H9 (cell line): ENCODE measurements at regions not wholly inside any gene's neighbourhood (a gene's known extent, or its start where the extent isn't known, plus 50 kb on each side); places are given as distances from the start of the nearest gene placed in this dataset.

ENCODE experiments used
- DNase-seq: peaks from one replicate; pipeline ENCODE4 v3.0.0-alpha.2; 2017
- H2AFZ ChIP-seq: one replicate; pipeline ENCODE4 v1.6.1; 2013; ENCODE audit warnings: mild to moderate bottlenecking, low read length, control low read depth, moderate library complexity
- H2AK5ac ChIP-seq: 2 replicates; pipeline ENCODE4 v1.6.1; 2013; ENCODE audit warnings: low read length, control low read depth, mixed read lengths; ENCODE audit not compliant: insufficient read length
- H2BK120ac ChIP-seq: one replicate; pipeline ENCODE4 v1.6.1; 2013; ENCODE audit warnings: low read depth, mild to moderate bottlenecking, low read length, control low read depth, inconsistent platforms; ENCODE audit not compliant: poor library complexity, severe bottlenecking
- H2BK12ac ChIP-seq: 2 replicates; pipeline ENCODE4 v1.6.1; 2013; ENCODE audit warnings: low read length, control low read depth, mixed read lengths, low read depth; ENCODE audit not compliant: insufficient read length
- H2BK15ac ChIP-seq: 2 replicates; pipeline ENCODE4 v1.6.1; 2013; ENCODE audit warnings: low read depth, low read length, control low read depth
- H2BK20ac ChIP-seq: one replicate; pipeline ENCODE4 v1.6.1; 2013; ENCODE audit warnings: low read depth, mild to moderate bottlenecking, low read length, control low read depth, inconsistent platforms; ENCODE audit not compliant: poor library complexity, severe bottlenecking
- H2BK5ac ChIP-seq: 2 replicates; pipeline ENCODE4 v1.6.1; 2013; ENCODE audit warnings: low read length, control low read depth, mixed read lengths; ENCODE audit not compliant: insufficient read length
- H3K14ac ChIP-seq: 2 replicates; pipeline ENCODE4 v1.6.1; 2013; ENCODE audit warnings: low read length, control low read depth; ENCODE audit not compliant: insufficient read depth
- H3K18ac ChIP-seq: 2 replicates; pipeline ENCODE4 v1.6.1; 2013; ENCODE audit warnings: low read depth, mild to moderate bottlenecking, mixed read lengths, low read length, control low read depth; ENCODE audit not compliant: insufficient read length
- H3K23ac ChIP-seq: 2 replicates; pipeline ENCODE4 v1.6.1; 2013; ENCODE audit warnings: low read length, control low read depth, mixed read lengths, low read depth; ENCODE audit not compliant: insufficient read length
- H3K23me2 ChIP-seq: 2 replicates; pipeline ENCODE4 v1.6.1; 2013; ENCODE audit warnings: low read depth, mild to moderate bottlenecking, mixed read lengths, low read length, control low read depth; ENCODE audit not compliant: insufficient read length, poor library complexity, severe bottlenecking
- H3K27ac ChIP-seq: 2 replicates; pipeline ENCODE4 v1.5.1; 2013; ENCODE audit warnings: low read length, control low read depth, mixed read lengths, low read depth; ENCODE audit not compliant: insufficient read length
- H3K27me3 ChIP-seq: 2 replicates; pipeline ENCODE4 v1.6.1; 2013; ENCODE audit warnings: low read length, control low read depth, inconsistent platforms; ENCODE audit not compliant: insufficient read depth
- H3K4ac ChIP-seq: 2 replicates; pipeline ENCODE4 v1.6.1; 2013; ENCODE audit warnings: low read depth, mild to moderate bottlenecking, control low read depth, inconsistent platforms, low read length, moderate library complexity
- H3K4me1 ChIP-seq: 2 replicates; pipeline ENCODE4 v1.6.1; 2013; ENCODE audit warnings: low read length, control low read depth, inconsistent platforms; ENCODE audit not compliant: insufficient read depth
- H3K4me2 ChIP-seq: 2 replicates; pipeline ENCODE4 v1.6.1; 2013; ENCODE audit warnings: low read length, control low read depth, mixed read lengths; ENCODE audit not compliant: insufficient read length, insufficient read depth
- H3K56ac ChIP-seq: 2 replicates; pipeline ENCODE4 v1.6.1; 2013; ENCODE audit warnings: low read depth, mild to moderate bottlenecking, mixed read lengths, low read length, control low read depth; ENCODE audit not compliant: insufficient read length
- H3K79me1 ChIP-seq: 2 replicates; pipeline ENCODE4 v1.6.1; 2013; ENCODE audit warnings: low read depth, mild to moderate bottlenecking, moderate library complexity, low read length, control low read depth, inconsistent platforms; ENCODE audit not compliant: insufficient read depth, poor library complexity, severe bottlenecking
- H3K79me2 ChIP-seq: 2 replicates; pipeline ENCODE4 v1.6.1; 2013; ENCODE audit warnings: low read length, control low read depth, inconsistent platforms; ENCODE audit not compliant: insufficient read depth
- H3K9ac ChIP-seq: 2 replicates; pipeline ENCODE4 v1.6.1; 2013; ENCODE audit warnings: low read length, control low read depth, mixed read lengths; ENCODE audit not compliant: insufficient read length; ENCODE audit errors: extremely low read depth
- H3K9me3 ChIP-seq: one replicate; pipeline ENCODE4 v1.6.1; 2013; ENCODE audit warnings: low read depth, low read length, inconsistent platforms; ENCODE audit not compliant: control insufficient read depth
- H3T11ph ChIP-seq: one replicate; pipeline ENCODE4 v1.6.1; 2013; ENCODE audit warnings: mild to moderate bottlenecking, low read length, control low read depth, inconsistent platforms
- H4K20me1 ChIP-seq: one replicate; pipeline ENCODE4 v1.6.1; 2013; ENCODE audit not compliant: control insufficient read depth, insufficient read length, insufficient read depth
- H4K5ac ChIP-seq: 2 replicates; pipeline ENCODE4 v1.6.1; 2013; ENCODE audit warnings: low read depth, mild to moderate bottlenecking, mixed read lengths, low read length, control low read depth; ENCODE audit not compliant: insufficient read length
- H4K8ac ChIP-seq: replicated peaks from 2 replicates; pipeline ENCODE4 v1.6.1; 2013; ENCODE audit warnings: low read length, control low read depth, mixed read lengths, low read depth; ENCODE audit not compliant: insufficient read length
- H4K91ac ChIP-seq: 2 replicates; pipeline ENCODE4 v1.6.1; 2013; ENCODE audit warnings: low read depth, mild to moderate bottlenecking, moderate library complexity, mixed read lengths, low read length, control low read depth; ENCODE audit not compliant: insufficient read length
- H3K27ac Mint-ChIP-seq, 3 experiments: 2 replicates in 2 of 3; 3 replicates in 1 of 3; pipeline ENCODE4 v1.8.0; 2020 to 2021; ENCODE audit warnings: mixed read lengths in 3 of 3, mild to moderate bottlenecking in 1 of 3, moderate library complexity in 1 of 3
- H3K27me3 Mint-ChIP-seq: 2 replicates; pipeline ENCODE4 v1.8.0; 2021; ENCODE audit warnings: low read depth, mild to moderate bottlenecking, moderate library complexity, mixed read lengths
- H3K36me3 Mint-ChIP-seq, 3 experiments: 2 replicates in 2 of 3; 3 replicates in 1 of 3; pipeline ENCODE4 v1.8.0; 2020 to 2021; ENCODE audit warnings: low read depth in 3 of 3, mixed read lengths in 3 of 3; ENCODE audit not compliant: insufficient read depth in 1 of 3
- H3K4me1 Mint-ChIP-seq, 2 experiments: 2 replicates each; pipeline ENCODE4 v1.8.0; 2020; ENCODE audit warnings: mixed read lengths in 2 of 2
- H3K4me3 Mint-ChIP-seq, 2 experiments: 2 replicates in 1 of 2; 3 replicates in 1 of 2; pipeline ENCODE4 v1.8.0; 2020 to 2021; ENCODE audit warnings: mild to moderate bottlenecking in 2 of 2, mixed read lengths in 2 of 2, moderate library complexity in 1 of 2
- H3K9me3 Mint-ChIP-seq, 2 experiments: 2 replicates in 1 of 2; 3 replicates in 1 of 2; pipeline ENCODE4 v1.8.0; 2020; ENCODE audit warnings: mild to moderate bottlenecking in 2 of 2, mixed read lengths in 2 of 2, moderate library complexity in 1 of 2
- WGBS: extraction: QIAGEN DNeasy Blood & Tissue Kit; methylation state at CpG from one replicate; pipeline ENCODE4 v1.1.7; 2013; ENCODE audit warnings: missing lambda C conversion rate, low lambda C conversion rate, mixed read lengths; ENCODE audit not compliant: insufficient read length; ENCODE audit errors: extremely low coverage; 5-methylcytosine and 5-hydroxymethylcytosine counted together
- TF ChIP-seq, protein P1 (sequence below): fragments of 200-600 bp; sonication (generic); conservative IDR thresholded peaks from 3 replicates; pipeline ENCODE4 v1.8.0; 2021; ENCODE audit warnings: antibody characterized with exemption, mild to moderate bottlenecking

DNA sequence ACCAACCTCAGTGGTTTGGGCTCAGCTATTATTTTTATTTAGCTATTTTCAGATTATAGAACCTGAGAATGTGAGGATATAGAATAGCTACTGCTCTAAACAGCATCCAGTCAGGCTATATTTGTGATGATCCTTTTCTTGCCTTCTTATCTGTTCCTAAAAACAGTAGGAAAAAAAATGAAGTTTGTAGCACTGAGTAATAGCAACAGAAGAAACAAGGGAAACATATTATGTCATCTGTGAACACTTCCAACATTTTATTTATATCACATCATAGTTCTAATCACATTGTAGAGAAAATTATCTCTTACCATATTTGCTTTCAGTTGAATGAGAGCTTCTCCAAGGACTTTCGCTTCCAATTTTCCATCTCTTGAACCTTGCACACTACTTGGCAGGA is 229.6 kb upstream of the PTPRZ1 start:
- Mint-ChIP-seq H3K9me3 (peaks cover 0 to 11% of the 10 kb centered on the region in 2 experiments; a peak in 3 of 5 replicates), H3K27me3 (no peaks in the 10 kb centered on the region), H3K4me3 (no peak overlapping the region), H3K27ac (no peak overlapping the region), H3K36me3 (peaks cover 0 to 8% (median 4%) of the 10 kb centered on the region in 3 experiments; a peak in 5 of 7 replicates), H3K4me1 (no peaks in the 10 kb centered on the region)
- Histone ChIP-seq H3K18ac (no peak overlapping the region), H3K9me3 (no peaks in the 10 kb centered on the region), H3K14ac (no peak overlapping the region), H4K91ac (no peak overlapping the region), H3K79me1 (no peaks in the 10 kb centered on the region), H3T11ph (no peak overlapping the region), H4K8ac (no peak overlapping the region), H3K23me2 (no peaks in the 10 kb centered on the region), H3K56ac (no peak overlapping the region), H3K23ac (no peak overlapping the region), H2AK5ac (no peak overlapping the region), H2BK15ac (no peak overlapping the region), H3K4ac (no peak overlapping the region), H2BK12ac (no peak overlapping the region), H2AFZ (no peak overlapping the region), H4K5ac (no peak overlapping the region), H3K4me1 (no peaks in the 10 kb centered on the region), H3K27me3 (no peaks in the 10 kb centered on the region), H4K20me1 (no peaks in the 10 kb centered on the region), H3K4me2 (no peak overlapping the region), H2BK5ac (no peak overlapping the region), H2BK20ac (no peak overlapping the region), H3K27ac (no peak overlapping the region), H3K79me2 (no peaks in the 10 kb centered on the region), H2BK120ac (no peak overlapping the region), H3K9ac (no peak overlapping the region)
- no CpG with 5 or more reads among the region's 1 CpG for WGBS
- TF ChIP-seq, protein P1, sequence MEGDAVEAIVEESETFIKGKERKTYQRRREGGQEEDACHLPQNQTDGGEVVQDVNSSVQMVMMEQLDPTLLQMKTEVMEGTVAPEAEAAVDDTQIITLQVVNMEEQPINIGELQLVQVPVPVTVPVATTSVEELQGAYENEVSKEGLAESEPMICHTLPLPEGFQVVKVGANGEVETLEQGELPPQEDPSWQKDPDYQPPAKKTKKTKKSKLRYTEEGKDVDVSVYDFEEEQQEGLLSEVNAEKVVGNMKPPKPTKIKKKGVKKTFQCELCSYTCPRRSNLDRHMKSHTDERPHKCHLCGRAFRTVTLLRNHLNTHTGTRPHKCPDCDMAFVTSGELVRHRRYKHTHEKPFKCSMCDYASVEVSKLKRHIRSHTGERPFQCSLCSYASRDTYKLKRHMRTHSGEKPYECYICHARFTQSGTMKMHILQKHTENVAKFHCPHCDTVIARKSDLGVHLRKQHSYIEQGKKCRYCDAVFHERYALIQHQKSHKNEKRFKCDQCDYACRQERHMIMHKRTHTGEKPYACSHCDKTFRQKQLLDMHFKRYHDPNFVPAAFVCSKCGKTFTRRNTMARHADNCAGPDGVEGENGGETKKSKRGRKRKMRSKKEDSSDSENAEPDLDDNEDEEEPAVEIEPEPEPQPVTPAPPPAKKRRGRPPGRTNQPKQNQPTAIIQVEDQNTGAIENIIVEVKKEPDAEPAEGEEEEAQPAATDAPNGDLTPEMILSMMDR = no peak
- DNase-seq = no peak
